Endothelial cell of umbilical vein (primary cell): ENCODE measurements at regions not wholly inside any gene's neighbourhood (a gene's known extent, or its start where the extent isn't known, plus 50 kb on each side); places are given as distances from the start of the nearest gene placed in this dataset.

Experiments used
- BruUV-seq: library from RNA; stranded (reverse); fragments of 400-500 nt; replicated peaks from 2 replicates; lab custom pipeline; 2021; lab: Mats Ljungman, UMichigan
- CTCF ChIA-PET: fragments of 300-600, 350-600 bp; sonication (Branson Sonifier 250); formaldehyde crosslinking; loops from one replicate; lab custom pipeline; 2021; ENCODE audit warnings: antibody characterized with exemption, inconsistent platforms; lab: Charles Lee
- POLR2A ChIA-PET: fragments of 300-600, 350-600 bp; sonication (Branson Sonifier 250); formaldehyde crosslinking; loops from one replicate; lab custom pipeline; 2021; ENCODE audit warnings: antibody characterized with exemption, inconsistent platforms; lab: Charles Lee
- DNase-seq: peaks from one replicate; pipeline ENCODE4 v3.0.0-alpha.2; 2011; ENCODE audit warnings: low read depth, low spot score
- FAIRE-seq: peaks from 2 replicates; lab custom pipeline; 2011; peaks lifted over from hg19 to GRCh38; lab: Jason Lieb, UNC
- H2AFZ ChIP-seq: 2 replicates; pipeline ENCODE4 v1.6.0; 2012; ENCODE audit warnings: low read depth, low read length, control low read depth, inconsistent platforms
- H3K27ac ChIP-seq: 2 replicates; pipeline ENCODE4 v1.5.1; 2011; ENCODE audit warnings: low read depth, mild to moderate bottlenecking, control low read depth, low read length, moderate library complexity; ENCODE audit not compliant: insufficient read depth
- H3K27me3 ChIP-seq, 2 experiments: 2 replicates each; pipeline versions ENCODE4 v1.6.0 to v1.6.1; 2011; ENCODE audit warnings: low read length in 2 of 2, mixed read lengths in 1 of 2; ENCODE audit not compliant: control insufficient read depth in 2 of 2, insufficient read depth in 2 of 2
- H3K36me3 ChIP-seq, 2 experiments: 2 replicates in 1 of 2; 3 replicates in 1 of 2; pipeline ENCODE4 v1.5.1; 2011; ENCODE audit warnings: low read length in 2 of 2, mild to moderate bottlenecking in 1 of 2, moderate library complexity in 1 of 2; ENCODE audit not compliant: control insufficient read depth in 2 of 2, insufficient read depth in 2 of 2; ENCODE audit errors: extremely low read depth in 1 of 2
- H3K4me1 ChIP-seq: 3 replicates; pipeline ENCODE4 v1.5.1; 2011; ENCODE audit warnings: mild to moderate bottlenecking, low read length; ENCODE audit not compliant: control insufficient read depth, insufficient read depth; ENCODE audit errors: extremely low read depth
- H3K4me2 ChIP-seq: 2 replicates; pipeline ENCODE4 v1.6.1; 2011; ENCODE audit warnings: low read length, control low read depth, mixed read lengths; ENCODE audit not compliant: insufficient read depth
- H3K4me3 ChIP-seq, 3 experiments: fragments of 200-600 bp in 1 of 3; sonication (generic), shearing (Covaris generic) in 1 of 3; replicated peaks in 1 of 3; 2 replicates each; pipeline ENCODE4 v1.5.1; 2011 to 2016; ENCODE audit warnings: control low read depth in 3 of 3, low read length in 3 of 3, mild to moderate bottlenecking in 2 of 3, inconsistent platforms in 1 of 3, low read depth in 1 of 3, moderate library complexity in 1 of 3; ENCODE audit not compliant: insufficient read depth in 1 of 3
- H3K79me2 ChIP-seq: 2 replicates; pipeline ENCODE4 v1.6.0; 2012; ENCODE audit warnings: low read length, inconsistent platforms; ENCODE audit not compliant: control insufficient read depth, insufficient read depth
- H3K9ac ChIP-seq: replicated peaks from 2 replicates; pipeline ENCODE3; 2011; ENCODE audit warnings: low read length, control low read depth; ENCODE audit not compliant: insufficient read depth; ENCODE audit errors: extremely low read depth
- H3K9me1 ChIP-seq: replicated peaks from 3 replicates; pipeline ENCODE4 v1.6.0; 2011; ENCODE audit warnings: mild to moderate bottlenecking, low read length; ENCODE audit not compliant: control insufficient read depth, insufficient read depth; ENCODE audit errors: extremely low read depth
- H3K9me3 ChIP-seq: replicated peaks from 2 replicates; pipeline ENCODE4 v1.5.1; 2012; ENCODE audit warnings: low read length, inconsistent platforms; ENCODE audit not compliant: control insufficient read depth, insufficient read depth
- H4K20me1 ChIP-seq: replicated peaks from 2 replicates; pipeline ENCODE3; 2011; ENCODE audit warnings: mild to moderate bottlenecking, low read length; ENCODE audit not compliant: control insufficient read depth, insufficient read depth; ENCODE audit errors: extremely low read depth
- EZH2 ChIP-seq: IDR thresholded peaks from 2 replicates; pipeline ENCODE4 v1.6.1; 2012; ENCODE audit warnings: borderline replicate concordance, low read depth, mild to moderate bottlenecking, moderate library complexity, low read length, inconsistent platforms; ENCODE audit not compliant: severe bottlenecking
- FOS ChIP-seq: IDR thresholded peaks from 2 replicates; pipeline ENCODE4 v1.6.1; 2011; ENCODE audit warnings: mild to moderate bottlenecking, low read length, moderate library complexity, borderline replicate concordance; ENCODE audit not compliant: insufficient read depth
- GATA2 ChIP-seq: IDR thresholded peaks from 2 replicates; pipeline ENCODE4 v1.7.0; 2011; ENCODE audit warnings: low read depth, mild to moderate bottlenecking, moderate library complexity, mixed read lengths, low read length; ENCODE audit not compliant: insufficient read length, insufficient read depth
- MYC ChIP-seq: IDR thresholded peaks from one replicate; pipeline ENCODE4 v1.6.1; 2011; ENCODE audit warnings: mild to moderate bottlenecking, low read depth, low read length
- POLR2A ChIP-seq: IDR thresholded peaks from 2 replicates; pipeline ENCODE4 v1.6.1; 2012; ENCODE audit warnings: low read depth, mild to moderate bottlenecking, control low read depth, low read length
- POLR2AphosphoS5 ChIP-seq: IDR thresholded peaks from 2 replicates; pipeline ENCODE4 v1.6.1; 2012; ENCODE audit warnings: low read depth, mild to moderate bottlenecking, control low read depth, low read length, moderate library complexity; ENCODE audit not compliant: insufficient read depth
- dilution Hi-C: fragments of 300-500 bp; cut with MboI; formaldehyde crosslinking; loops from one replicate; pipeline ENCODE4 v1.15.0; 2019; ENCODE audit warnings: low sequenced_read_pairs; ENCODE audit not compliant: extremely low pct_ligation_motif_present
- intact Hi-C: fragments of 100-400 bp; cut with micrococcal nuclease; formaldehyde crosslinking; loops from one replicate; pipeline ENCODE4 v1.10.0; 2022
- TF ChIP-seq, protein P1 (sequence below), 2 donors: IDR thresholded peaks; 1 replicate in 1 of 2; 2 replicates in 1 of 2; pipeline ENCODE4 v1.5.1; 2011; ENCODE audit warnings: low read length in 2 of 2, mild to moderate bottlenecking in 2 of 2, moderate library complexity in 2 of 2, control low read depth in 1 of 2, inconsistent platforms in 1 of 2, low read depth in 1 of 2; ENCODE audit not compliant: insufficient read depth in 1 of 2; ENCODE audit errors: extremely low read depth in 1 of 2
- TF ChIP-seq, protein P2 (sequence below): IDR thresholded peaks from 2 replicates; pipeline ENCODE4 v1.6.1; 2011; ENCODE audit not compliant: insufficient read depth, insufficient read length

DNA sequence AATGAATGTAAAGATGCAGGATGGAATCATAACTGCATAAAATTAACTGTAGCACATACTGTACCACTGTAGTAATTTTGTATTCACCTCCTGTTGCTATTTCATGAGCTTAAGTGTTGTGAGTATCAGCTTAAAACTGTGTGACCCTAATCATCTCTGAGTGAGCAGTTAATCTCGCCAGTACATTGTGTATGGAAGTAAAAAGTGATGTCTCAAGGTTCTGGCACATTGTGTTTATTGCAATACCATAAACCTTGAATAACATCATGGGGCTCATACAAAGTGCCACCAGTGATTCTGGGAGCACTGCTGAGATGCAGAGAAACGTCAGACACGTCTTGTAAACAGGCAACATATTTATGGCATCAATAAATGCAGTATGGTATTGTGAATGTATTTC is 124.5 kb downstream of the PMAIP1 start:
- BruUV-seq = no TSS peak
- DNase-seq (no peak), FAIRE-seq (no peak)
- Histone ChIP-seq H2AFZ (no peak overlapping the region), H3K9me1 (no peaks in the 10 kb centered on the region), H3K9me3 (no peaks in the 10 kb centered on the region), H3K4me1 (no peaks in the 10 kb centered on the region), H3K4me3 (no peak overlapping the region), H4K20me1 (no peaks in the 10 kb centered on the region), H3K79me2 (no peaks in the 10 kb centered on the region), H3K27me3 (no peaks in the 10 kb centered on the region), H3K36me3 (no peaks in the 10 kb centered on the region), H3K4me2 (no peak overlapping the region), H3K27ac (no peak overlapping the region), H3K9ac (no peak overlapping the region)
- dilution Hi-C loops = no loop called here
- CTCF ChIA-PET = no interaction called here
- TF ChIP-seq POLR2AphosphoS5 (no peak), MYC (no peak), POLR2A (no peak), EZH2 (no peak), GATA2 (no peak), FOS (no peak)
- TF ChIP-seq, protein P1, sequence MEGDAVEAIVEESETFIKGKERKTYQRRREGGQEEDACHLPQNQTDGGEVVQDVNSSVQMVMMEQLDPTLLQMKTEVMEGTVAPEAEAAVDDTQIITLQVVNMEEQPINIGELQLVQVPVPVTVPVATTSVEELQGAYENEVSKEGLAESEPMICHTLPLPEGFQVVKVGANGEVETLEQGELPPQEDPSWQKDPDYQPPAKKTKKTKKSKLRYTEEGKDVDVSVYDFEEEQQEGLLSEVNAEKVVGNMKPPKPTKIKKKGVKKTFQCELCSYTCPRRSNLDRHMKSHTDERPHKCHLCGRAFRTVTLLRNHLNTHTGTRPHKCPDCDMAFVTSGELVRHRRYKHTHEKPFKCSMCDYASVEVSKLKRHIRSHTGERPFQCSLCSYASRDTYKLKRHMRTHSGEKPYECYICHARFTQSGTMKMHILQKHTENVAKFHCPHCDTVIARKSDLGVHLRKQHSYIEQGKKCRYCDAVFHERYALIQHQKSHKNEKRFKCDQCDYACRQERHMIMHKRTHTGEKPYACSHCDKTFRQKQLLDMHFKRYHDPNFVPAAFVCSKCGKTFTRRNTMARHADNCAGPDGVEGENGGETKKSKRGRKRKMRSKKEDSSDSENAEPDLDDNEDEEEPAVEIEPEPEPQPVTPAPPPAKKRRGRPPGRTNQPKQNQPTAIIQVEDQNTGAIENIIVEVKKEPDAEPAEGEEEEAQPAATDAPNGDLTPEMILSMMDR (IDR thresholded peaks at IDR 0.05; ENCODE audit: extremely low read depth in 1 of 2, insufficient read depth in 1 of 2, low read depth in 1 of 2, low read length in 2 of 2) = no peak
- TF ChIP-seq, protein P2, sequence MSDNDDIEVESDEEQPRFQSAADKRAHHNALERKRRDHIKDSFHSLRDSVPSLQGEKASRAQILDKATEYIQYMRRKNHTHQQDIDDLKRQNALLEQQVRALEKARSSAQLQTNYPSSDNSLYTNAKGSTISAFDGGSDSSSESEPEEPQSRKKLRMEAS = no peak
- POLR2A ChIA-PET = no interaction called here
- intact Hi-C loops = no loop called here
